ENCODE measurements at regions not wholly inside any gene's neighbourhood (a gene's known extent, or its start where the extent isn't known, plus 50 kb on each side); places are given as distances from the start of the nearest gene placed in this dataset.

- H3K27me3 ChIP-seq (ENCODE audit: control insufficient read depth, insufficient read depth, low read length) = no peaks in the 10 kb centered on the region
- H3K4me3 ChIP-seq (ENCODE audit: low read length) = no peak overlapping the region
- peaks cover 5% of the 10 kb centered on the region for H3K4me1 ChIP-seq (ENCODE audit: control insufficient read depth, insufficient read depth, low read length)
- H3K9me3 ChIP-seq (replicated peaks; ENCODE audit: control insufficient read depth, low read depth, low read length) = no peaks in the 10 kb centered on the region
- no peaks in the 10 kb centered on the region for H3K36me3 ChIP-seq (ENCODE audit: control insufficient read depth, insufficient read depth, low read length)
- no peak for DNase-seq
- H3K27ac ChIP-seq (ENCODE audit: low read length) = no peak overlapping the region
Observed at GRCh38 chr14:32017587-32017986, 59.5 kb upstream of the ARHGAP5 start.

DNA sequence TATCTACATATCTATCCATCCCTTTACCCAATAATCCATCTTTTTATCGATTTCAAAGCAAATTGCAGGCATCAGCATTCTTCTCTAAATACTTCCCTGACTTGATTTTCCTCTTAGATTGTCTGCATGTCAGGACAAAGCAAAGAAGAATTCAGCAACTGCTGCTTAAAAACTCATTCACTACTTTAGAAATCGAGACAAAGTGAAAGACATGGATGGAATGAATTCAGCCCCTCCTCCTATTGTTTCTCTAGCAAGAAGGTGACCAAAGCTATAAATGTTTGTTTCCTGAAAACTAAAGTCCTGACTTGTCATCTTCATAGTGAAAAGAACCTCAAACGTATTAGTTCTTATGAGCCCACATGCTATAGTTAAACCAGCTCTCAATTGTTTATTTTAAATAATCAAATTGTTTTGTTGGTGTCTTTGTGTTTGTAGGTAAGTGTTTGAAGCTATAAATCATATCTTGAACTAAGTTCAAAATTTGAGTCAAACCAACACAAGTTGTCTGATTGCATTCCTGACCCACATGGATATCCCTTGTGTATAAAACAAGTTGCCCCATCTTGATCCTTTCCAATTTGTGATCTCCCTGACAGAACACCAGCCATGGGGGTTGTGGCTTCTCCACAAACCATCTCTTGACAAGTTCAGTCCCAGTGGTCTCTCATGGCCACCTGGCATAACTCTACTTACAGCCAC is 58.6 kb upstream of the ARHGAP5 start:
- Histone ChIP-seq H3K27me3 (ENCODE audit: control insufficient read depth, insufficient read depth, low read length) (no peaks in the 10 kb centered on the region), H3K27ac (ENCODE audit: low read length) (no peak overlapping the region), H3K36me3 (ENCODE audit: control insufficient read depth, insufficient read depth, low read length) (no peaks in the 10 kb centered on the region), H3K9me3 (replicated peaks; ENCODE audit: control insufficient read depth, low read depth, low read length) (no peaks in the 10 kb centered on the region), H3K4me1 (ENCODE audit: control insufficient read depth, insufficient read depth, low read length) (peaks cover 5% of the 10 kb centered on the region), H3K4me3 (ENCODE audit: low read length) (no peak overlapping the region)
- DNase-seq = no peak
- 100% methylated on average over 1 of the region's 3 CpGs for WGBS (ENCODE audit: insufficient coverage)

GRCh38 chr14:32019276-32019675 is 57.8 kb upstream of the ARHGAP5 start:
- Histone ChIP-seq H3K4me1 (ENCODE audit: control insufficient read depth, insufficient read depth, low read length) (peaks cover 5% of the 10 kb centered on the region), H3K36me3 (ENCODE audit: control insufficient read depth, insufficient read depth, low read length) (no peaks in the 10 kb centered on the region), H3K27me3 (ENCODE audit: control insufficient read depth, insufficient read depth, low read length) (no peaks in the 10 kb centered on the region), H3K4me3 (ENCODE audit: low read length) (no peak overlapping the region), H3K9me3 (replicated peaks; ENCODE audit: control insufficient read depth, low read depth, low read length) (no peaks in the 10 kb centered on the region), H3K27ac (ENCODE audit: low read length) (no peak overlapping the region)
- WGBS (ENCODE audit: insufficient coverage) = 28% methylated on average over 3 of the region's 7 CpGs
- peak; percentile 60 for DNase-seq

DNA sequence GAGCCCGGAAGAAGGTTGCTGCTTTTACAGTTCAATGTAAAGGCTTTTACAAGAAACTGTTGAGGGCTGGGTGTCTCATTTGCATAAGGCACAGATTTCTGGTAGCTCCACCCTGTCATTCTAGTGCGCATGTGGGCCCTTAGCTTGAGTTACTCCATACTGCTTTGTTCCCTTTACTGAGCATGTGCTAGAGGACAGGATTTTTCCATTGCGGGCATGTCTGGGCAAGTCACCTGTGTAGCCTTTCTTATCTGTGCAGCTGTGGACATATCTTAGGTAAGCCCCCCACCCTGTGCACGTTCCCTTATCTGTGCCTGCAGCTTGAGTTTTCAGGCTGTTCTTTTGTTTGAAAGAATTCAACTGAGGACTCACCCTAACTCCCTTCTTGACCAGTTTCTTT is 56.2 kb upstream of the ARHGAP5 start:
- no peak for DNase-seq
- Histone ChIP-seq H3K27me3 (ENCODE audit: control insufficient read depth, insufficient read depth, low read length) (no peaks in the 10 kb centered on the region), H3K36me3 (ENCODE audit: control insufficient read depth, insufficient read depth, low read length) (no peaks in the 10 kb centered on the region), H3K9me3 (replicated peaks; ENCODE audit: control insufficient read depth, low read depth, low read length) (no peaks in the 10 kb centered on the region), H3K4me3 (ENCODE audit: low read length) (no peak overlapping the region), H3K27ac (ENCODE audit: low read length) (no peak overlapping the region), H3K4me1 (ENCODE audit: control insufficient read depth, insufficient read depth, low read length) (peaks cover 5% of the 10 kb centered on the region)
- 84% methylated on average over 3 of the region's 4 CpGs for WGBS (ENCODE audit: insufficient coverage)

DNA sequence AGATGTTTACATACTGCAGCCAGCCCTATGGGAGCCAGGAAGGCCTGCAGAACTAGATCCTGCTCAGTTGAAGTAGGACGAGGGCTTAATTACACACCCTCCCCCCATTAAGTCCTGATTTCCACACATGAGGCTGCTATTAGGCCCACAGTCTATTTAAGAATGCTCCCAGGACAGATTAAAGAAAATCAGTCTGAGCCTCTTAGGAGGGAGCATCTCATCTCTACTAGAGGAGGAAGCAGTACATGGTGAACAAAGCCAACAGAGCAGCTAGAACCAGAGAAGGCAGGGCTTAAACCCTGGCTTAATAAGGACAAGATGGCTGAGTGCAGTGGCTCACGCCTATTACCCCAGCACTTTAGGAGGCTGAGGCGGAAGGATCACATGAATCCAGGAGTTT is 55.8 kb upstream of the ARHGAP5 start:
- H3K4me3 ChIP-seq (ENCODE audit: low read length) = no peak overlapping the region
- H3K9me3 ChIP-seq (replicated peaks; ENCODE audit: control insufficient read depth, low read depth, low read length) = no peaks in the 10 kb centered on the region
- H3K27me3 ChIP-seq (ENCODE audit: control insufficient read depth, insufficient read depth, low read length) = no peaks in the 10 kb centered on the region
- H3K36me3 ChIP-seq (ENCODE audit: control insufficient read depth, insufficient read depth, low read length) = no peaks in the 10 kb centered on the region
- H3K4me1 ChIP-seq (ENCODE audit: control insufficient read depth, insufficient read depth, low read length) = peaks cover 5% of the 10 kb centered on the region
- H3K27ac ChIP-seq (ENCODE audit: low read length) = no peak overlapping the region
- WGBS (ENCODE audit: insufficient coverage) = 84% methylated on average over 2 of the region's 3 CpGs
- no peak for DNase-seq

DNA sequence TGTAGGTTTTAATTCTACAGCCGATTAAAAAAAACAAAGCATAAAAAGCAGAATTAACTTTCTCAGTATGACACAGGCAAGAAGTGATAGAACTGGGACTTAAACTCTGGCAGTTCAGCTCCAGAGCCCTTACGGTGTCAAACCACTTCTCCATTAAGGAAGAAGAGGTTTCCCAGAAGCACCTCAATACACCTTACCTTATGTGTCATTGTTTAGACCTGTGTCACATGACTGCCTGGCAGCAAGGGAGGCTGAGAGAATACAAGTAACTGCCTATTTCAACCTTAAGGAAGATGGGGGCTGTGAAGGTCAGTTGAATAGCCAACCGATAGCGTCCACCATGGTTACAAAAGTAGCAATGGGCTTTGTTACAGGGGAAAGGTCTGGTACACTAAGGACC is 54.6 kb upstream of the ARHGAP5 start:
- H3K4me3 ChIP-seq (ENCODE audit: low read length) = no peak overlapping the region
- no peaks in the 10 kb centered on the region for H3K27me3 ChIP-seq (ENCODE audit: control insufficient read depth, insufficient read depth, low read length)
- H3K4me1 ChIP-seq (ENCODE audit: control insufficient read depth, insufficient read depth, low read length) = peaks cover 5% of the 10 kb centered on the region
- H3K36me3 ChIP-seq (ENCODE audit: control insufficient read depth, insufficient read depth, low read length) = no peaks in the 10 kb centered on the region
- WGBS (ENCODE audit: insufficient coverage) = 83% methylated on average over 1 of the region's 4 CpGs
- no peak overlapping the region for H3K27ac ChIP-seq (ENCODE audit: low read length)
- DNase-seq = no peak
- H3K9me3 ChIP-seq (replicated peaks; ENCODE audit: control insufficient read depth, low read depth, low read length) = no peaks in the 10 kb centered on the region

DNA sequence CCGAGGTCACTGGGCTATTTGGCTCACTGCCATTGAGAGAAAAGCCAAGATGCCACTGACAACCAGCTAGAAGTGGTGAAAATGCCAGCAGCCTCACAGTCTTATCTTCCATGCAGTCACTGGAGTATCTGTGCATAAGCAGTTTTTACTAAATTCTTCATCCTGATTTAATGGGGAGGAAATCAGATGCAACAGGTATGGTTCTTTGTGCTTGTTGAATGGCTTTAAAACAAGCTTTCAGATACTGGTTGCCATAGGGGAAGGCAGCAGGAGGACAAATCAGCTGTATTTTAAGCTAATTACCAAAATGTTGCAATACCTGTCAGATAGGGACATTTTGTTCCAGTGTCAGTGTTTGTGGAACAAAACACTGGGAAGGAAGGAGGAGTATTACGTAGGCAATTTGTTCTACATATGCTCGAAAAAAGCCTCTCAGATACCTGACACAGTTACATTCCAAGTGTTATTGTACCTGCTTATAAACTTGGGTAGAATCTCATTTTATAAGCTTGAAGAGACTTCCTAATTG is 54.1 kb upstream of the ARHGAP5 start:
- Histone ChIP-seq H3K4me1 (ENCODE audit: control insufficient read depth, insufficient read depth, low read length) (peaks cover 5% of the 10 kb centered on the region), H3K27me3 (ENCODE audit: control insufficient read depth, insufficient read depth, low read length) (no peaks in the 10 kb centered on the region), H3K4me3 (ENCODE audit: low read length) (no peak overlapping the region), H3K27ac (ENCODE audit: low read length) (no peak overlapping the region), H3K9me3 (replicated peaks; ENCODE audit: control insufficient read depth, low read depth, low read length) (no peaks in the 10 kb centered on the region), H3K36me3 (ENCODE audit: control insufficient read depth, insufficient read depth, low read length) (no peaks in the 10 kb centered on the region)
- DNase-seq = no peak
- 100% methylated on average over 1 of the region's 3 CpGs for WGBS (ENCODE audit: insufficient coverage)

DNA sequence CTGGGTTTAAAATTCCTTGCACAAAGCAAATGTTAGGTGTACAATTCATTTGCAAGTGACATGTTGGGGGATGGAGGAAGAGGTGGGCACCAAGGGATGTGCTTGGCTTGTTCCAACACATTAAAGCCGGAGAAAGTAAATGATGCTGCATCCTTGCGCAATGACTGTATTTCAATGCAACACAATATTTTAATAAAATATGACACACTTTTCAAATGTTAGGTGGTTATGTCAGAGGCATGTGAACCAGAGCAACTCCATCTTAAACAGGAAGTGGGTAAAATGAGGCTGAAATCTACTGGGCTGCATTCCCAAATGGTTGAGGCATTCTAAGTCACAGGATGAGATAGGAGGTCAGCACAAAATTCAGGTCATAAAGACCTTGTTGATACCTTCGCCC is 53.6 kb upstream of the ARHGAP5 start:
- DNase-seq = no peak
- peaks cover 5% of the 10 kb centered on the region for H3K4me1 ChIP-seq (ENCODE audit: control insufficient read depth, insufficient read depth, low read length)
- H3K36me3 ChIP-seq (ENCODE audit: control insufficient read depth, insufficient read depth, low read length) = no peaks in the 10 kb centered on the region
- WGBS (ENCODE audit: insufficient coverage) = no CpG with 5 or more reads among the region's 3 CpGs
- H3K4me3 ChIP-seq (ENCODE audit: low read length) = no peak overlapping the region
- H3K27ac ChIP-seq (ENCODE audit: low read length) = no peak overlapping the region
- H3K9me3 ChIP-seq (replicated peaks; ENCODE audit: control insufficient read depth, low read depth, low read length) = no peaks in the 10 kb centered on the region
- no peaks in the 10 kb centered on the region for H3K27me3 ChIP-seq (ENCODE audit: control insufficient read depth, insufficient read depth, low read length)

DNA sequence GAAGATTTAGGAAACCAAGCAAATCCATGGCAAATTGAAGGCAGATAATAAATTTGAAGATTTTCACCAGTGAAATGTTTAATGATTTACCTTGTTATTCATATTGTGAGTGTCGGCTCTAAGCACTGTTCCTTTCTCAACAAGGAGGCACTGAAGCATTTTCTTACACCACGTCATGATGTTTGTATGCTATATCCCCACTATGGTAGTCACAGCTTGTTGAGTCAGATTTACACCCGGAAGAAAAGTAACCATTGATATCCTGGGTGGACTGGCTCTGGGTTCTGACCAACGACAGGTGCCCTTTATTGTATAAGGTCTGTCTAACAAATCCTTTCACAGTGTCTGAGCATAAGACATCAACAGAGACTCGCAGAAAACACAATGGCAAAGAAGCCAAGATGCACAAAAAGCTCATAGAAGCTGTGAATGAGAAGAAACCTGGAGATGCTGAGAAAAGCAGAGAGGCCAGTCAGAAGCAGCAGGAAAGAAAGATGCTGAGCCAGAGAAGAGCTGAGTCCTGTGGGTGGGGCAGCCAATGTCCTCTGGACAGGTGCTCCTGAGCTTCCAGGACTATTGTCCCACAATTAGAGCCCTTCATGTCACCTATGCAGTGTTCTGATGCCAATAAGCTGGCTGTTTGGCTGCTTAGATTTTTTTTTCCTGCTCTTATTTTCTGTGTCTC is 49.7 kb upstream of the ARHGAP5 start:
- no peaks in the 10 kb centered on the region for H3K27me3 ChIP-seq (ENCODE audit: control insufficient read depth, insufficient read depth, low read length)
- no peaks in the 10 kb centered on the region for H3K36me3 ChIP-seq (ENCODE audit: control insufficient read depth, insufficient read depth, low read length)
- no peak for DNase-seq
- H3K9me3 ChIP-seq (replicated peaks; ENCODE audit: control insufficient read depth, low read depth, low read length) = no peaks in the 10 kb centered on the region
- H3K27ac ChIP-seq (ENCODE audit: low read length) = no peak overlapping the region
- H3K4me3 ChIP-seq (ENCODE audit: low read length) = no peak overlapping the region
- WGBS (ENCODE audit: insufficient coverage) = no CpG with 5 or more reads among the region's 5 CpGs
- no peaks in the 10 kb centered on the region for H3K4me1 ChIP-seq (ENCODE audit: control insufficient read depth, insufficient read depth, low read length)

Data from muscle of leg (tissue), 3 donors.